Kasumi-1 (cell line): ENCODE measurements at regions not wholly inside any gene's neighbourhood (a gene's known extent, or its start where the extent isn't known, plus 50 kb on each side); places are given as distances from the start of the nearest gene placed in this dataset.
"Not testable (repeated sequence)": the region's sequence is repeated elsewhere in the genome, so short reads cannot be mapped to it uniquely, and the experiment has no call there.

Experiments
- DNase-seq, 2 experiments: peaks; one replicate each; lab custom pipeline; 2025; lab: John Stamatoyannopoulos, UW

- no peak for DNase-seq
These were observed 532.0 kb downstream of the RWDD3 start for GRCh38 chr1:95766036-95766435.

- DNase-seq: no peak
These were observed 536.6 kb downstream of the RWDD3 start for GRCh38 chr1:95770581-95770980.

DNA sequence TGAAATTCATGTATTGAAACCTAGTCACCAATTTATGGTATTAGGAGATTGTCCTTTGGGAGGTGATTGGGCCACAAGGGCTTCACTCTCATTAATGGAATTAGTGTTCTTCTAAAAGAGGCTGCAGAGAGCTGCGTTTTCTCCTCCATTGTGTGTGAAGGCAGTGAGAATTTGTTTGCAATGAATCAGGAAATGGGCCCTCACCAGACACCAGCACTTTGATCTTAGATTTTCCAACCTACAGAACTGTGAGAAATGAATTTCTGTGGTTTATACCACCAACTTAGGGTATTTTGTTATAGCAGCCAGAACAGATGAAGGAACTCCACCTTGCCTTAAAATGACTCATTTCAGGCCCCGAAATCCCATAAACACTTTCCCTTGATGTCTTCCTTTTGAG lies 544.2 kb downstream of the RWDD3 start:
- DNase-seq: no peak

GRCh38 chr1:95780836-95781235 lies 546.8 kb downstream of the RWDD3 start:
- DNase-seq: no peak

DNA sequence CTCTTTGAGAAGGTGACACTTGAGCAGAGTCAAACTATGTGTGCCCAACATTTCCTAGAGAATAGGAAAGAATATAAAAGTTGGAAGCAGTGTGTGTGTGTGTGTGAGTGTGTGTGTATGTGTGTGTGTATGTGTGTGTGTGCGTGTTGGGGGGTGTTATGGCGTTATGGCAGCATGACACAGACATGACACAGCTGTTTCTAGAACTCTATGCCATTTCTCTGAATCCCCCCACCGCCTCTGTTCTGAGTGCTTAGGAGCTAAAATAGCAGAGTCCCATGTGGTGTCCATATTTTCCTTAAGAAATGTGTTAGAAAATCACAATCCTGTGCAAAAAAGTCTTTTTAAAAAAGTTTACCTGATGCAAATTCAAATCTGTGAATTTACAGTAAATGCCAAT lies 556.1 kb downstream of the RWDD3 start:
- DNase-seq: no peak

GRCh38 chr1:95793893-95794292 lies 559.9 kb downstream of the RWDD3 start:
- no peak for DNase-seq

DNA sequence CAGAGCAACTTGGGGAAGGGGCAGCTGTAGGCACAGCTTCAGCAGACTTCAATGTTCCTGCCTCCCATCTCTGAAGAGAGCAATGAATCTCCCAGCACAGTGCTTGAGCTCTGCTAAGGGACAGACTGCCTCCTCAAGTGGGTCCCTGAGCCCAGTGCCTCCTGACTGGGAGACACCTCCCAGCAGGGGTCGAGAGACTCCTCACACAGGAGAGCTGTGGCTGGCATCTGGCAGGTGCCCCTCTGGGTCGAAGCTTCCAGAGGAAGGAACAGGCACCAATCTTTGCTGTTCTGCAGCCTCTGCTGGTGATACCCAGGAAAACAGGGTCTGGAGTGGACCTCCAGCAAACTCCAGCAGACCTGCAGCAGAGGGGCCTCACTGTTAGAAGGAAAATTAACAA lies 563.8 kb downstream of the RWDD3 start:
- DNase-seq: not testable (repeated sequence)

GRCh38 chr1:95806171-95806570 lies 572.2 kb downstream of the RWDD3 start:
- DNase-seq: no peak

DNA sequence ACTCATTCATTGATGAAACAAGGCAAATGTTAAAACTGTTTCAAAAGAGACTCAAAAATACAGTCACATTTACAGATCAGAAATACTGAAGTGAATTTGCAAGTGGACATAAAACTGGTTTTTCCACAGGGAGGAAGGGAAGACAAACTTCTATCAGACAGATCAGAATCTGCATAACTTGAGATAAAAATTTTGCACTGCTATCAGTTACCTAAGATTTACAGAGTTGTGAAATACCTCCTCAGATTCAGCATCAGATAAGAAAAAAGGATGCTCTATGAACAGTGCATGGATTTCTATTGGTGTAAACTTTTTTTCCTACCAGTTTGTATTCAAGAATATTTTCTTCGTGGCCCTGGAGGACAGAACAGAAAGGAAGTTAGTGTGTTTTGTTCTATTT lies 575.4 kb downstream of the RWDD3 start:
- no peak for DNase-seq

GRCh38 chr1:95815511-95815910 lies 581.5 kb downstream of the RWDD3 start:
- DNase-seq: no peak

DNA sequence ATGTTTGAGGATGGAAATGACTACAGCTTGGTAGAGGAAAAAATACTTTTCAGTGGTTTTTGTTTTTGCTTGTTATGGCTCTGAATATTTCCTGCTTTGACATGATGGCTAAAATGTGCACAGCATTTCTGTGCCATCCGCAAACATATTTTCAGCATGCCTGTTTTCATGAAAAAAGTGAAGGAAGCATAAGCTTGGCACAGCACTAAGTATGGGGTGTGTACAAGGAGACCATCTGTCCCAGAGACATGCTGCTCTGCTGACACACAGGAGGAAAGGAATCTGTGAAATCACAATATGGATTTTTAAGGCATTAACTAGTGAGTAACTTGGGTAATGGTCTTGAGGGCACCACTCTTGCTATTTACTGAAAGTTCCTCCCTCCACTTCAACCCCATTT lies 595.5 kb downstream of the RWDD3 start:
- DNase-seq: no peak

- no peak for DNase-seq
These were observed 598.4 kb downstream of the RWDD3 start for GRCh38 chr1:95832370-95832769.

DNA sequence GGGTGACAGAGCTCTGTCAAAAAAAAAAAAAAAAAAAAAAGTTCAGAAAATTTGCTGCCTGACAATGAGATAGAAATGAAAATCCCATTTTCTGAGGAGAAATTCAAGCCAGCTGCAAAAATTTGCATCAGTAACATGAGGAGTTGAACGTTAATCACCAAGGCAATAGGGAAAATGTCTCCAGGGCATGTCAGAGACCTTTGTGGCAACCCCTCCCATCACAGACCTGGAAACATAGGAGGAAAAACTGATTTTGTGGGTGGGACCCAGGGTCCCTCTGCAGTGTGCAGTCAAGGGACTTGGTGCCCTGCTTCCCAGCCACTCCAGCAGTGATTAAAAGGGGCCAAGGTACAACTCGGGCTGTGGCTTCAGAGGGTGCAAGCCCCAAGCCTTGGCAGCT lies 615.4 kb downstream of the RWDD3 start:
- no peak for DNase-seq

DNA sequence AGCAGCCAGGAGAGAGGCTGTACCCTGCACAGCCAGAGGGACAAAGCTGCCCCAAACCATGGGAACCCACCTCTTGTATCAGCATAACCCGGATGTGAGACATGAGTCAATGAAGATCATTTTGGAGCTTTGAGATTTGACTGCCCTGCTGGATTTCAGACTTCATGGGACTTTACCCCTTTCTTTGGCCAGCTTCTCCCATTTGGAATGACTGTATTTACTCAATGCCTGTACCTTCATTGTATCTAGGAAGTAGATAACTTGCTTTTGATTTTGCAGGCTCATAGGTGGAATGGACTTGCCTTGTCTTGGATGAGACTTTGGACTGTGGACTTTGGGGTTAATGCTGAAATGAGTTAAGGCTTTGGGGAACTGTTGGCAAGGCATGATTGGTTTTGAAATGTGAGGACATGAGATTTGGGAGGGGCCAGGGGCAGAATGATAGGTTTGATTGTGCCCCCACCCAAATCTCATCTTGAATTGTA lies 616.2 kb downstream of the RWDD3 start:
- DNase-seq: no peak

DNA sequence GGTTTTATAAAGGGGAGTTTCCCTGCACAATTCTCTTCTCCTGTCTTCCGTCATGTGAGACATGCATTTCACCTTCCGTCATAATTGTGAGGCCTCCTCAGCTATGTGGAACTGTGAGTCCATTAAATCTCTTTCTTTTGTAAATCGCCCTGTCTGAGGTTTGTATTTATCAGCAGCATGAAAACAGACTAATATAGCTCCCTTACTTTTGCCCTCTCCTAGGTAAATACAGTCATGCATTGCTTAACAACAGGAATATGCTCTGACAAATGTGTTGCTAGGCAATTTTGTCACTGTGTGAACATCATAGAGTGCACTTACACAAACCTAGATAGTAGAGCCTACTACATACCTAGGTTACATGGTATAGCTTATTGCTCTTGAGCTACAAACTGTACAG lies 616.8 kb downstream of the RWDD3 start:
- no peak for DNase-seq

- DNase-seq: no peak
These were observed 618.6 kb downstream of the RWDD3 start for GRCh38 chr1:95852483-95853070.

DNA sequence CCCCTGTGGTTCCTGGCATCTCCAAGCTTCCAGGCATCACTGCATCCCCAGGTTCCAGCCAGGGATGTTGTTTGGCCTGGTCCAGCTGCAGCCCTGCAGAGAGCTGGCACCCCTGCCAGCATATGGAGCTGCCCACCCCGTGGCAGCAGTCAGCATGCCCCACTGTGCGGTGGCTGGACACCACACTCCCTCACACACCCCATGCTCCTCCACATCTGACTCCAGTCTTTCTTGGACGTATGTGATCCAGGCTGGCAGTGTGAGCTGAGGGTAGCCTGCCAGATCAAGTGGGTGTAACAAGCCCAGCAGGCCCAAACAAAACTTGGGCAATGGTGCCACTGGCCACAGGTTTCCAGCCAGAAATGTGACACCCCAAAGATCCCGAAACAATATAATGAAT lies 620.4 kb downstream of the RWDD3 start:
- no peak for DNase-seq

GRCh38 chr1:95863086-95863485 lies 629.1 kb downstream of the RWDD3 start:
- DNase-seq: no peak

DNA sequence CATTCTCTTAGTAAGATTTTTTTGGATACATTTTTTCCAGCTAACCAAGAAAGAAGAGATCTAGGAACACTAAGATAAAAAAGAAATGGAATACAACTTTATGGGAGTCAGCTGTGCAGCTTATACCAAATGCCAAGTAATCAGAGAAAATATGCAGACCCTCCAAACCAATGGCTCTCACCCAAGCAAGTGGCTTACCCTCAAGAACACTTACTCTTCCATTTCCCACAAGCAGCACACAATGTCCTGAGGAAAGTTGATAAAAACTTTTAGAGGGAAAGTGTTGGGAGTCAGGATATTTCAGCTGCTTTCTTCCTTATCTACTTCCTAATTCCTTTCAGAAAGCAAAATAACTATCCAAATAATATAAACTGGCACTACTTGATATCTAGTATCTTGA lies 631.8 kb downstream of the RWDD3 start:
- DNase-seq: no peak

DNA sequence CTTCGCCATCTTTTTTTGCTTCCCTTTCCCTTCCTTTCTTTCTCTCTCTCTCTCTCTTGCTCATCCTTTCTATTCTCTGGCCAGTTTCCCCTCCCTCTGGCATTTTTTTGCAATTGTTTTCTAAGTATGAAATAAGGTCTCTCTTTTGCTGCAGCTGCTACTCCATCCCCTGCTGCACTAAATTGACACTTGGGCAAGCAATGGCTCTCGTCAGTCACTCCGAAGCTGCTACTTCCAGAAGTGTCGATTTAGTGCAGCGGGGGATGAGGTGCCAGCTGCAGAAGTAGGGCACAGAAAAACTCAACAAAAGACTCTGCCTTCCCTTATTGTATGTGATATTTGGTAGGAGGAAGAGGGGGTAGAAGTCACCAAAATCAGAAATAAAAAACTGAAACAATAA lies 642.3 kb downstream of the RWDD3 start:
- no peak for DNase-seq

- DNase-seq: no peak
These were observed 645.6 kb downstream of the RWDD3 start for GRCh38 chr1:95879498-95880050.

- DNase-seq: no peak
These were observed 655.0 kb downstream of the RWDD3 start for GRCh38 chr1:95888941-95889390.

DNA sequence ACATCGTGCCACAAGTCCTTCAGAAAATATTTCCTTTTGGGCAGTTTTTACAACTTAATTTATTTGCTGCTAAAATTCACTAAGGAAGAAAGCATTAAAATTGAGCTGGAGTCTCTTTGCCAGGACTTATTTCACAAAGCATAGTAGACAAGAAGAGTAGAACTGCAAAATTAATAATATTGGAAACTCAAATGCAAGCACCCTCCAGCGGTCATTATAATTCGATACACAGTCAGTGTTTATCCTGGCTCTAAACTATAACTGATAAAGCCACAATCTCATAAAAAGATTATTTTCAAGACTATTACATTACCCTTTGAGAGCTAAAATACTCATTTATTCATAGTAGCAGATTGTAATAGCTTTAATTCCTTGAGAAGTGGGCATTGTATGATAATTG lies 655.4 kb downstream of the RWDD3 start:
- no peak for DNase-seq

GRCh38 chr1:95893921-95894320 lies 659.9 kb downstream of the RWDD3 start:
- no peak for DNase-seq
